HepG2 (cell line): ENCODE measurements at regions not wholly inside any gene's neighbourhood (a gene's known extent, or its start where the extent isn't known, plus 50 kb on each side); places are given as distances from the start of the nearest gene placed in this dataset.

Experiments used
- DMAP1 ChIP-seq: IDR thresholded peaks from 2 replicates; pipeline ENCODE4 v1.6.1; 2016
- DR1 ChIP-seq: sonication (generic); formaldehyde crosslinking; IDR thresholded peaks from 2 replicates; pipeline ENCODE4 v1.8.0; 2021; ENCODE audit warnings: mild to moderate bottlenecking, missing genetic modification reagents, inconsistent platforms
- EED ChIP-seq: sonication (generic); formaldehyde crosslinking; IDR thresholded peaks from 2 replicates; pipeline ENCODE4 v1.5.0; 2020; ENCODE audit warnings: mild to moderate bottlenecking, missing genetic modification reagents
- FOXA3 ChIP-seq: IDR thresholded peaks from 2 replicates; pipeline ENCODE4 v1.6.1; 2016; ENCODE audit warnings: missing genetic modification reagents, missing compliant biosample characterization
- FOXO1 ChIP-seq: sonication (generic); formaldehyde crosslinking; IDR thresholded peaks from 2 replicates; pipeline ENCODE4 v1.4.0; 2020; ENCODE audit warnings: missing genetic modification reagents
- HOXA3 ChIP-seq: sonication (generic); formaldehyde crosslinking; IDR thresholded peaks from 2 replicates; pipeline ENCODE4 v1.5.0; 2020; ENCODE audit warnings: missing genetic modification reagents
- JUN ChIP-seq: sonication (generic); formaldehyde crosslinking; IDR thresholded peaks from 2 replicates; pipeline ENCODE4 v1.4.0; 2020; ENCODE audit warnings: mild to moderate bottlenecking, missing genetic modification reagents
- MAFF ChIP-seq: IDR thresholded peaks from 2 replicates; pipeline ENCODE4 v1.6.1; 2011; ENCODE audit warnings: low read depth, low read length, improper control_type of control experiment
- MIXL1 ChIP-seq: IDR thresholded peaks from 2 replicates; pipeline ENCODE4 v1.6.1; 2016
- NFE2 ChIP-seq: sonication (generic); formaldehyde crosslinking; IDR thresholded peaks from 2 replicates; pipeline ENCODE4 v1.4.0; 2020; ENCODE audit warnings: missing genetic modification reagents
- NFYC ChIP-seq: IDR thresholded peaks from 2 replicates; pipeline ENCODE4 v1.6.1; 2016; ENCODE audit warnings: missing genetic modification reagents, missing compliant biosample characterization
- RFX3 ChIP-seq: IDR thresholded peaks from 2 replicates; pipeline ENCODE4 v1.6.1; 2016; ENCODE audit warnings: missing biosample characterization, missing genetic modification reagents
- SOX13 ChIP-seq, 3 experiments: fragments of 450-650 bp in 1 of 3; sonication (generic) in 1 of 3; formaldehyde crosslinking in 1 of 3; IDR thresholded peaks in 2 of 3; conservative IDR thresholded peaks in 1 of 3; 2 replicates each; pipeline versions ENCODE4 v1.5.0 to v1.6.1; 2016 to 2020; ENCODE audit warnings: antibody characterized with exemption in 1 of 3, mild to moderate bottlenecking in 1 of 3, missing compliant biosample characterization in 1 of 3, missing genetic modification reagents in 1 of 3, moderate library complexity in 1 of 3
- SOX5 ChIP-seq: IDR thresholded peaks from 2 replicates; pipeline ENCODE4 v1.6.1; 2016; ENCODE audit warnings: borderline replicate concordance
- STAG1 ChIP-seq: sonication (generic); formaldehyde crosslinking; IDR thresholded peaks from 2 replicates; pipeline ENCODE4 v1.4.0; 2020; ENCODE audit warnings: missing genetic modification reagents
- ZFP41 ChIP-seq: sonication (generic); formaldehyde crosslinking; IDR thresholded peaks from 2 replicates; pipeline ENCODE4 v1.4.0; 2020; ENCODE audit warnings: mild to moderate bottlenecking, missing genetic modification reagents, borderline replicate concordance
- ZNF17 ChIP-seq: sonication (generic); formaldehyde crosslinking; IDR thresholded peaks from 2 replicates; pipeline ENCODE4 v1.5.0; 2020; ENCODE audit warnings: mild to moderate bottlenecking, missing genetic modification reagents
- ZNF281 ChIP-seq: sonication (generic); formaldehyde crosslinking; IDR thresholded peaks from 2 replicates; pipeline ENCODE4 v1.4.0; 2020; ENCODE audit warnings: missing genetic modification reagents, borderline replicate concordance
- ZNF333 ChIP-seq: sonication (generic); formaldehyde crosslinking; IDR thresholded peaks from 2 replicates; pipeline ENCODE4 v1.4.0; 2020; ENCODE audit warnings: mild to moderate bottlenecking, missing genetic modification reagents, borderline replicate concordance
- ZNF564 ChIP-seq: sonication (generic); formaldehyde crosslinking; IDR thresholded peaks from 2 replicates; pipeline ENCODE4 v1.8.1; 2023; ENCODE audit warnings: mild to moderate bottlenecking, missing genetic modification reagents
- ZNF619 ChIP-seq: sonication (generic); formaldehyde crosslinking; IDR thresholded peaks from 2 replicates; pipeline ENCODE4 v1.4.0; 2020; ENCODE audit warnings: mild to moderate bottlenecking, missing genetic modification reagents
- ZNF746 ChIP-seq: sonication (generic); formaldehyde crosslinking; IDR thresholded peaks from 2 replicates; pipeline ENCODE4 v1.8.0; 2022; ENCODE audit warnings: mild to moderate bottlenecking, missing genetic modification reagents
- ZNF879 ChIP-seq: sonication (generic); formaldehyde crosslinking; IDR thresholded peaks from 2 replicates; pipeline ENCODE4 v1.8.1; 2023; ENCODE audit warnings: missing genetic modification reagents
- TF ChIP-seq, protein P1 (sequence below): sonication (generic); formaldehyde crosslinking; IDR thresholded peaks from 2 replicates; pipeline ENCODE4 v1.9.0; 2021; ENCODE audit warnings: missing genetic modification reagents, borderline replicate concordance
- TF ChIP-seq, protein P2 (sequence below): sonication (generic); formaldehyde crosslinking; IDR thresholded peaks from 2 replicates; pipeline ENCODE4 v1.5.0; 2020; ENCODE audit warnings: missing genetic modification reagents, mild to moderate bottlenecking, borderline replicate concordance

DNA sequence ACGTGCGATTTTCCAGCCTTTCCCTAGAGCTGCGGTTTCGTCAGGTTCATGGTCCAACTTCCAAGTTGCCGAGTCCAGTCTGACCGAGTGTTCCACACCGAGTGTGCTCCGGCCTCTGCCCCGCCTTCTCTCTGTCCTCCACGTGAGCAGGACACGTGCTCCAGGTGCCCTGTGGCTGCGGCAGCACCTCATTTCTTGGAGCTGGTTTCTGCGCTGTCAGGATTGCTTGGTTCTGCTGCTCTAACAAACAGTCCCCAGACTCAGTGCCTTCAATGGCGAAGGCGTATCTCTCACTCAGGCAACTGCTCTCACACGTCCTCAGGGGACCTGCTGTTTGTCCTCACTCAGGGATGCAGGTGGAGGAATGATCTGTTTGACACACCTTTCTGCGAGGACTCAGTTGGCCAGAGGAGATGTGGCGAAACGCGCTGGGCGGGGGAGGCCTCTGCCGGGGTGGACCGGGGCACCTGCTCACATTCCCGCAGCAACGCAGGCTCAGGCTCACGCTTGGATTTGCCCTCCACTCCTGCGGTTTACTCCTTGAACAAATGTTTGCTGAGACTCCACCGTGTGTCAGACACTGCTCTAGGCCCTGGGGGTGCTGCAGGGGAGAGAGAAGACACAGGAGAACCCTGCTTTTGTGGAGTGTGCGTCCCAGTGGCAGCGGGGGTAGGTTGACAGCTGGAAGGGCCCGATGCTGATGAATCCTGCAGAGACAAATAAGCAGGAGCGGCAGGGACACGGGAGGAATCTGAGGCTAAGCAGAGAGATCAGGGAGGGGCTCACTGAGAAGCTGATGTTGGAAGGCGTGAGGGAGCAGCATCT, 63.4 kb upstream of the FBRSL1 start (continued):
- peak; percentile 30; the same call in 1 of the 2 replicates for TF ChIP-seq ZNF281
- TF ChIP-seq SOX13 (IDR thresholded peaks at IDR 0.05): no peak
- TF ChIP-seq SOX13 (CRISPR knock-in tag; conservative IDR thresholded peaks at IDR 0.05 in 1 of 2, IDR thresholded peaks at IDR 0.05 in 1 of 2): peak in 1 of 2 experiments; percentile 49; a peak in 1 of 4 replicates
- peak; percentile 97 for TF ChIP-seq ZFP41 (CRISPR knock-in tag)
- peak; percentile 64 for TF ChIP-seq SOX5 (CRISPR knock-in tag)
- no peak for TF ChIP-seq STAG1 (CRISPR knock-in tag)
- TF ChIP-seq ZNF17: no peak
- TF ChIP-seq MIXL1 (CRISPR knock-in tag): peak; percentile 77; the same call in 1 of the 2 replicates
- TF ChIP-seq, protein P1, sequence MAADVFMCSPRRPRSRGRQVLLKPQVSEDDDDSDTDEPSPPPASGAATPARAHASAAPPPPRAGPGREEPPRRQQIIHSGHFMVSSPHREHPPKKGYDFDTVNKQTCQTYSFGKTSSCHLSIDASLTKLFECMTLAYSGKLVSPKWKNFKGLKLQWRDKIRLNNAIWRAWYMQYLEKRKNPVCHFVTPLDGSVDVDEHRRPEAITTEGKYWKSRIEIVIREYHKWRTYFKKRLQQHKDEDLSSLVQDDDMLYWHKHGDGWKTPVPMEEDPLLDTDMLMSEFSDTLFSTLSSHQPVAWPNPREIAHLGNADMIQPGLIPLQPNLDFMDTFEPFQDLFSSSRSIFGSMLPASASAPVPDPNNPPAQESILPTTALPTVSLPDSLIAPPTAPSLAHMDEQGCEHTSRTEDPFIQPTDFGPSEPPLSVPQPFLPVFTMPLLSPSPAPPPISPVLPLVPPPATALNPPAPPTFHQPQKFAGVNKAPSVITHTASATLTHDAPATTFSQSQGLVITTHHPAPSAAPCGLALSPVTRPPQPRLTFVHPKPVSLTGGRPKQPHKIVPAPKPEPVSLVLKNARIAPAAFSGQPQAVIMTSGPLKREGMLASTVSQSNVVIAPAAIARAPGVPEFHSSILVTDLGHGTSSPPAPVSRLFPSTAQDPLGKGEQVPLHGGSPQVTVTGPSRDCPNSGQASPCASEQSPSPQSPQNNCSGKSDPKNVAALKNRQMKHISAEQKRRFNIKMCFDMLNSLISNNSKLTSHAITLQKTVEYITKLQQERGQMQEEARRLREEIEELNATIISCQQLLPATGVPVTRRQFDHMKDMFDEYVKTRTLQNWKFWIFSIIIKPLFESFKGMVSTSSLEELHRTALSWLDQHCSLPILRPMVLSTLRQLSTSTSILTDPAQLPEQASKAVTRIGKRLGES (CRISPR knock-in tag): no peak
- TF ChIP-seq FOXA3 (CRISPR knock-in tag): peak; percentile 46
- TF ChIP-seq ZNF333 (CRISPR knock-in tag): no peak
- TF ChIP-seq DMAP1 (CRISPR knock-in tag): no peak; the same call in 1 of the 2 replicates
- no peak for TF ChIP-seq DR1 (CRISPR knock-in tag)
- TF ChIP-seq EED (CRISPR knock-in tag): peak; percentile 21; the same call in 1 of the 2 replicates
- TF ChIP-seq ZNF746 (CRISPR knock-in tag): peak; percentile 83; the same call in 1 of the 2 replicates
- TF ChIP-seq NFYC (CRISPR knock-in tag): no peak
- TF ChIP-seq ZNF564 (CRISPR knock-in tag): peak; percentile 89
- peak; percentile 34; the same call in 1 of the 2 replicates for TF ChIP-seq FOXO1 (CRISPR knock-in tag)
- TF ChIP-seq RFX3 (CRISPR knock-in tag): no peak
- TF ChIP-seq NFE2: no peak
- 0 out of 2 replicates have a peak, but pooled peaks have one; percentile 39 for TF ChIP-seq JUN (CRISPR knock-in tag)
- TF ChIP-seq, protein P2, sequence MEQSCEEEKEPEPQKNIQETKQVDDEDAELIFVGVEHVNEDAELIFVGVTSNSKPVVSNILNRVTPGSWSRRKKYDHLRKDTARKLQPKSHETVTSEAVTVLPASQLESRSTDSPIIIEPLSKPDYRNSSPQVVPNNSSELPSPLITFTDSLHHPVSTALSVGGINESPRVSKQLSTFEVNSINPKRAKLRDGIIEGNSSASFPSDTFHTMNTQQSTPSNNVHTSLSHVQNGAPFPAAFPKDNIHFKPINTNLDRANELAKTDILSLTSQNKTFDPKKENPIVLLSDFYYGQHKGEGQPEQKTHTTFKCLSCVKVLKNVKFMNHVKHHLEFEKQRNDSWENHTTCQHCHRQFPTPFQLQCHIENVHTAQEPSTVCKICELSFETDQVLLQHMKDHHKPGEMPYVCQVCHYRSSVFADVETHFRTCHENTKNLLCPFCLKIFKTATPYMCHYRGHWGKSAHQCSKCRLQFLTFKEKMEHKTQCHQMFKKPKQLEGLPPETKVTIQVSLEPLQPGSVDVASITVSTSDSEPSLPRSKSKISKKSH (CRISPR knock-in tag): peak; percentile 97
- no peak for TF ChIP-seq MAFF
- TF ChIP-seq ZNF879: peak; percentile 99
- peak; percentile 87 for TF ChIP-seq HOXA3
- no peak for TF ChIP-seq ZNF619 (CRISPR knock-in tag)
